ENCODE measurements at regions not wholly inside any gene's neighbourhood (a gene's known extent, or its start where the extent isn't known, plus 50 kb on each side); places are given as distances from the start of the nearest gene placed in this dataset.

DNA sequence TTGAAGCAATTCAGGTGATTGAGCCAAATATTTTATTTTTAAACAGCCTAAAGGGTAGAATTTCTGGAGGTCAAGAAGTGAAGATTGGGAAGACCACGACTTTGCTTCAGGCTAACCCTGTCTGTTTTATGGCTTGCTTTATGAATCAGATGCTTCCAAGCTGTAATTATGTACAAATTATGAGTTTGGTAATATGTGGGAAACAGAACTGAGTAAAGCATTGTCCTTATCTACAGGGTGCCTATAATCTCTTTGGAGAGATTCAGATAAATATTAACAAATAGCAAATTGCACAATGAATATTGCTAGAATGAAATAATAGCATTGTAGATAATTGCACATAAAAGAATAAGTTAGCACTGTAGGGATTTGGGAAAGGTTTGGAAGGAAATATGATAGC lies 539.4 kb upstream of the CDH2 start:
- no peak for DNase-seq (ENCODE audit: extremely low read depth, low read depth)

DNA sequence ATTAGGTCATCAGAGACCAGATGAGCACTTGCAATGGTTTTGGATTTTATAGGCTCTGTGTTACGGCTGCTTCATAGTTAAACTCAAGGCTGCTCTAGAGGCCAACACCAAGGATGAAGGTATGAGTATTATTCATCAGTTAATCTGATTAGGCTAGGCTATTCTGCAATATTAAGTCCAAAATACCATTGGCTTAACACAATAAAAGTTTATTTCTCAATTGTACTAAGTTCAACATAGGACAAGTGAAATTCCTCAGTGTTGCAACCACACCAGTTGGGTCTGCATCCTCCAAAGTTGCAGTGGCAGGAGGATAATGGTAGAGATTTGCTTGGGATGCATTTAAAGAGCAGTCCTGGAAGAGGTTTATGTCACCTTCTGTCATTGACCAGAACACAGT lies 538.3 kb upstream of the CDH2 start:
- no peak for DNase-seq (ENCODE audit: extremely low read depth, low read depth)

- no peak for DNase-seq (ENCODE audit: extremely low read depth, low read depth)
Measured at GRCh38 chr18:28714498-28714897, 537.6 kb upstream of the CDH2 start.

DNA sequence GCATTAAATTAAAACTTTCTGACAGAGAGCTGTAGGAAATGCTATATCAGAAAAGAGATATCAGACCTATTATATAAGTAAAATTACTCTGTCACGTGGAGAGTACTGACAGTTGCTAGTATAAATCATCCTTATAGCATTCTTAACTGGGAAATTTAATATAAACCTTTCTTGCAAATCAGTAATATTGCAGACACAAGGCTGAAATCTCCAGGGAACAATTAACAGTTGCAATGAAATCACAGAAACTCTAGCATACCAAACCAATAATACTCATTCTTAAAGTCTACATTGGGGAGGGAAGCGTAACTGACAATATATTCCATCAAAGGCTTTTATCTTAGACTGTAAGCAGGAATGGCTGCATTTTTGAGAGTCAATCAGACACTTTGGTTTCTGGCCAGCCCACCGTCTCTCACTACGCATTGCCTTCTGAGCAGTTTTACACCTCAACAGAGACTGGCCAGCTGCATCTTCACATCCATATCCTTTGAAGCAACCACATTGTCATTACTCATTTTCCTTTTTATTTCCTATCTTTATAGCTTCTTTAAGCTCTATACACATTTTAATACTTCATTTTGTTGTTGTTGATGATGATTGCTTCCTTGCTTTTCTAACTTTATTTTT lies 536.0 kb upstream of the CDH2 start:
- DNase-seq (ENCODE audit: extremely low read depth, low read depth), result no peak

DNA sequence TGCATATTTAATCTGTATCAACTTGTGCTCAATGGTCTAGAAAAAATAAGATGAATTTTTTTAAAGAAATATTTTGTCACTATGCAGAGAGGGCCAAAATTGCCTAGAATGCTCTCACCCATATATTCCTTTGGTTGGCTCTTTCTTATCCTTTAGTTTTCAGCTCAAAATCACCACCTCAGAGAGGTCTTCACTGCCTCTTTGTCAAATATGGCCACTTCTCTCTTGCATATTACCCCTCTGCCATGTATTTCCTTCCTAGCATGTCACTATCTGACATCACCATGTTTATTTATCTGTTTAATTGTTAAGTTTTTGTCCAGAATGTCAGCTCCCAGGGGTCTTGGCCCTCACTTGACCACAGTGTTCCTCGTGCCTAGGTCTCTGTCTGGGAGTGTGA lies 535.2 kb upstream of the CDH2 start:
- no peak for DNase-seq (ENCODE audit: extremely low read depth, low read depth)

- no peak for DNase-seq (ENCODE audit: extremely low read depth, low read depth)
Measured at GRCh38 chr18:28711096-28711495, 534.2 kb upstream of the CDH2 start.

- DNase-seq (ENCODE audit: extremely low read depth, low read depth), result no peak
Measured at GRCh38 chr18:28707006-28707405, 530.1 kb upstream of the CDH2 start.

DNA sequence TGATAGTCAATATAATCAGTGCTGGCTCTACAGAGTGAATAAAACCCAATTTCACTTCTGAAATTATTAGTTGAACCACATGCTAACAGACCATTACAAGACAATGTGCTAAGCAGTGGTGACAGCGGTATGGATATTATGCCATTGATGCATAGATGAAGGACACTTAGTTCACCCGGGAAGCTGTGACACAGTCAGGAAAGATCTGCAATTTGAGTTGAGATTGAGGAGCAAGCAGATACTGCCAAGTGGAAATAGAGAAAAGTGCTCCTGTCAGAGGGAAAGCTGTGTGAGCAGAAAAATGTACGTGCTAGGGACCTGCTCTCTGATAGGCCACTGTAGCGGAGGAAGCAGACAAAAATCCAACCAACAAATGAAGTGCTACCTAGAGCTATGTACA lies 529.5 kb upstream of the CDH2 start:
- no peak for DNase-seq (ENCODE audit: extremely low read depth, low read depth)

GRCh38 chr18:28705482-28705881 lies 528.6 kb upstream of the CDH2 start:
- DNase-seq (ENCODE audit: extremely low read depth, low read depth), result no peak

- no peak for DNase-seq (ENCODE audit: extremely low read depth, low read depth)
Measured at GRCh38 chr18:28692337-28692736, 515.4 kb upstream of the CDH2 start.

- DNase-seq (ENCODE audit: extremely low read depth, low read depth), result no peak
Measured at GRCh38 chr18:28691496-28691840, 514.5 kb upstream of the CDH2 start.

DNA sequence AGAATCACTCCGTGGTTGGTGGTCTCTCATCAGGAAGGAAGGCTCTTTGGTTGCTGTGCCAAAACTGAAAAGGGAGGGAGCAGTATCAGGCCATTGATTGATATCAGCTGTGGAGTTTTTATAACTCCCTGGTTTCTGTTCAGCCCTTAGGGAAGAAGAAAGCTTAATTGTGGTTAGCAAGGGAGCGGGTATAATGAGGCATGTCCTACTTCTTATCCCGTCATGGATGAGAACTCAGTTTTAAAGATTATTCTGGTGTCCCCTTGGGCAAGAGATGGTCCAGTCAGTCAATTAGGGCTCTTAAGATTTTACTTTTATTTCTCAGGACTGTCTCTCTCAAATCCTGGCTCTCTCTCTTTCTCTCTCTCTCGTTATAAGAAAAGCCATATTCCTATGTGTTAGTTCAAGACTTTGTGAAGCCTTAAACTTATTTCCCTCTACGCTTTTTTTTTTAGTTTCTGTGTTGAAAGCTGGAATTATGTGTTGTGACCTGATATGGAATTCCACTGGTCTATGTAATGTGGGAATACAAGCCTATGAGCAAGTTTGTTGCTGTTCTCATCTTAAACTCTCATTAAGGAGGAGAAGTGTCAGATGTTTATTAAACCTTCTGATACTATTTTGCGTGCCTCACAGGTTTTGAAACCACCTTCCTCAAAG lies 514.0 kb upstream of the CDH2 start:
- DNase-seq (ENCODE audit: extremely low read depth, low read depth), result no peak

GRCh38 chr18:28690100-28690499 lies 513.2 kb upstream of the CDH2 start:
- DNase-seq (ENCODE audit: extremely low read depth, low read depth), result no peak

DNA sequence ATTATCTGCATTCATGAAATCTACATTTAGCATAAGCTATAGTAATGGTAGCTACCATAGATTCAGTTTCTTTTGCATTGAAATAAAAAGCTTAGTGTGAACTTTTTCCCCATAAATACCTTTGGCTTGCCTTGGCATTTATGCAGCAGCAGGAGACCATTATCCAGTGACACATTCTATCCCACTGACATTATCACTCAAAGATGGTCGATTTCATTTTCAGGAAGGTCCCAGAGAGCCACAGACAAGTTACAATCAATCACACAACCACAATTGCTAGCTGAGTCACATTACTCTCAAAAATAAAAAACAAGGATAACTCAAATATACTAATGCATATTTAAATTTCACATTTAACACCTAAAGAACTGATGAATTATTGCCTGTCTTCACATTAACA lies 512.7 kb upstream of the CDH2 start:
- DNase-seq (ENCODE audit: extremely low read depth, low read depth), result no peak

DNA sequence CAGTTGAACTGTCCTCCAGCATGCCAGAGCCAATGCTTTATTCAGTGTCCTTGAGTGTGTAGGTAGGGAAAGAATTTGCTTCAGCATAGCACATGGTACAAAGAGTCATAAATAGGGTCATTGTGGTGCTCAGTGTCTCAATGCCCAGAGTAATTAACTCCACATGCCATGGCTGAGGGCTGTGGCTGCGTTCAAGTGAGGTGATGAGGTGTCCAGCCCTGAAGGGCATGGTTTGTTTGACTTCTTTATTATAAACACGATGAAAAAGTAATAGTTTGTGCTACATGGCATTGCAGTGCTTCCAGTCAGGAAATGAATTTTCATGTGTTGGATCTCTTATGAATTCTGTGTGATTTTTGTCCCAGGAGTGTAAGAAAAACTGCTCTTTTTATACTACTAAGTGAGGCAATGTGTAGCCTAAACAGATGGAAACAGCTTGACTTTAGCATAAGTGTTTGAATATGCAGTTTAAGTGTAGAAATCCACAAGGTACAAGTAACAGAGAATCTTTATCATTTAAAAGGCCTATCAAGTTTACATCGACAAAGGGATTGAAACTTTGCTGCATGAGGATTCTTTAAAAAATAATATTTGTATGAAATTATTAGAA lies 507.9 kb upstream of the CDH2 start:
- no peak for DNase-seq (ENCODE audit: extremely low read depth, low read depth)

- no peak for DNase-seq (ENCODE audit: extremely low read depth, low read depth)
Measured at GRCh38 chr18:28682912-28683311, 506.0 kb upstream of the CDH2 start.

GRCh38 chr18:28669165-28669564 lies 492.2 kb upstream of the CDH2 start:
- DNase-seq (ENCODE audit: extremely low read depth, low read depth), result no peak

DNA sequence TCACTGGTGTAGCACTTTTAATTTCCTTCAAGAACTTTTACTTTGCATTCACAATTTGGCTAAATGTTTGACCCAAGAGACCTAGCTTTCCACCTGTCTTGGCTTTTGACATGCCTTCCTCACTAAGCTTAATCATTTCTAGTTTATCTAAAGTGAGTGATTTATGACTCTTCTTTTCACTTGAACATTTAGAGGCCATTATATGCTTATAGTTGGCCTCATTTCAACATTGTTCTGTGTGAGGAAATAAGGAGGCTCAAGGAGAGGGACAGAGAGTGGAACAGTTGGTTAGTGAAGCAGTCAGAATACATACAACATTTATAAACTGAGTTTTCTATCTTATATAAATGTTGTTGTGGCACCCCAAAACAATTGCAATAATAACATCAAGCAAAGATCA lies 489.3 kb upstream of the CDH2 start:
- no peak for DNase-seq (ENCODE audit: extremely low read depth, low read depth)

- no peak for DNase-seq (ENCODE audit: extremely low read depth, low read depth)
Measured at GRCh38 chr18:28657961-28658360, 481.0 kb upstream of the CDH2 start.

- DNase-seq (ENCODE audit: extremely low read depth, low read depth), result no peak
Measured at GRCh38 chr18:28652654-28653053, 475.7 kb upstream of the CDH2 start.

GRCh38 chr18:28651298-28651697 lies 474.4 kb upstream of the CDH2 start:
- no peak for DNase-seq (ENCODE audit: extremely low read depth, low read depth)

DNA sequence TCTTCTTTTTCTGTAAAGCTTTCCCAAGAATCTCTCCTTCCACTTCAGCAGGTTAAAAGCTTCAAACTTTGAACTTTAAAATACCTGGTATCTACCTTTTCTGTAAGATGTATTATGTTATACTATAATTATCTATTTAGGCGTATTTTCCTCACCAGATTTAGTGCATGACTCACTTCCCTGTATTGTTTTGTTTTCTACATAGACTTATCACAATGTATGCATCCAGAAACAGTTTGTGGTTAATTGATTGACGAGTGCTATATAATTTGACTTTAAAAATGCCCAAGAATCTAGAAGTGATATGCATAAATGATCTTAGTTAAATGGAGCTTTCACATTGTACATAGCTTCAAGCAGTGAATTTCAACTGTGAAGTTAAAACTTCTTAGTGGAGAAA lies 473.9 kb upstream of the CDH2 start:
- DNase-seq (ENCODE audit: extremely low read depth, low read depth), result no peak

GRCh38 chr18:28647961-28648360 lies 471.0 kb upstream of the CDH2 start:
- DNase-seq (ENCODE audit: extremely low read depth, low read depth), result no peak

Data from NCI-H460 (cell line).